Body of pancreas (tissue), 4 donors: ENCODE measurements at regions not wholly inside any gene's neighbourhood (a gene's known extent, or its start where the extent isn't known, plus 50 kb on each side); places are given as distances from the start of the nearest gene placed in this dataset.

ENCODE experiments used
- POLR2A ChIP-seq, 3 donors: fragments of 450-650 bp; IDR thresholded peaks; one replicate each; pipeline ENCODE4 v1.6.1; 2016; ENCODE audit warnings: antibody characterized with exemption in 3 of 3, mild to moderate bottlenecking in 2 of 3
- TF ChIP-seq, protein P1 (sequence below), 7 experiments: fragments of 450-650 bp in 4 of 7; fragments of 200-600 bp in 3 of 7; sonication (generic) in 3 of 7; IDR thresholded peaks; one replicate each; pipeline ENCODE4 v1.5.1; 2016 to 2019; ENCODE audit warnings: antibody characterized with exemption in 7 of 7

GRCh38 chr1:232248276-232248820 is 381.6 kb downstream of the SIPA1L2 start:
- TF ChIP-seq, protein P1, sequence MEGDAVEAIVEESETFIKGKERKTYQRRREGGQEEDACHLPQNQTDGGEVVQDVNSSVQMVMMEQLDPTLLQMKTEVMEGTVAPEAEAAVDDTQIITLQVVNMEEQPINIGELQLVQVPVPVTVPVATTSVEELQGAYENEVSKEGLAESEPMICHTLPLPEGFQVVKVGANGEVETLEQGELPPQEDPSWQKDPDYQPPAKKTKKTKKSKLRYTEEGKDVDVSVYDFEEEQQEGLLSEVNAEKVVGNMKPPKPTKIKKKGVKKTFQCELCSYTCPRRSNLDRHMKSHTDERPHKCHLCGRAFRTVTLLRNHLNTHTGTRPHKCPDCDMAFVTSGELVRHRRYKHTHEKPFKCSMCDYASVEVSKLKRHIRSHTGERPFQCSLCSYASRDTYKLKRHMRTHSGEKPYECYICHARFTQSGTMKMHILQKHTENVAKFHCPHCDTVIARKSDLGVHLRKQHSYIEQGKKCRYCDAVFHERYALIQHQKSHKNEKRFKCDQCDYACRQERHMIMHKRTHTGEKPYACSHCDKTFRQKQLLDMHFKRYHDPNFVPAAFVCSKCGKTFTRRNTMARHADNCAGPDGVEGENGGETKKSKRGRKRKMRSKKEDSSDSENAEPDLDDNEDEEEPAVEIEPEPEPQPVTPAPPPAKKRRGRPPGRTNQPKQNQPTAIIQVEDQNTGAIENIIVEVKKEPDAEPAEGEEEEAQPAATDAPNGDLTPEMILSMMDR (IDR thresholded peaks at IDR 0.05) = no peak
- TF ChIP-seq POLR2A (IDR thresholded peaks at IDR 0.05) = no peak
